ENCODE measurements at regions not wholly inside any gene's neighbourhood (a gene's known extent, or its start where the extent isn't known, plus 50 kb on each side); places are given as distances from the start of the nearest gene placed in this dataset.

DNA sequence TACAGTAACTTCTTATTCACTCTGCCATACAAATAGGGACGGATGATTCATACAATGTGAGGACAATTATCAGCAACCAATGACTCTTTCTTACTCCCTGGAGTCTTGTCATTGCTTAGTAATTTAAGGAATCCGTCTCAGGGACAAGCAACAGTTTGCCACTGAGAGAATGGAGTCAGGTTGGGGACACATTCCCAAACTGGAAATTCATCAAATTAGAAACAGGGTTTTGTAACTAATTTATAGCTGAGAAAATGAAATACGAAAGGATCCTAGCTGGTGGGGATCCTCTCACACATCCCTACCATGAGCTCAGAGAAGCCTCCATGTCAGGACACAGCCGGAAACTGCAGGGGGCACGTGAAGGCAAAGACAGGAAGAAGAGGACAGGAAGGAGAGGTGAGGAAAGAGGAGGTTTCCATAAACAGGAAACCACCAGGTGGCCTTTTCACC is 50.4 kb upstream of the KDR start:
- no peak for DNase-seq (ENCODE audit: low read depth, low spot score)

DNA sequence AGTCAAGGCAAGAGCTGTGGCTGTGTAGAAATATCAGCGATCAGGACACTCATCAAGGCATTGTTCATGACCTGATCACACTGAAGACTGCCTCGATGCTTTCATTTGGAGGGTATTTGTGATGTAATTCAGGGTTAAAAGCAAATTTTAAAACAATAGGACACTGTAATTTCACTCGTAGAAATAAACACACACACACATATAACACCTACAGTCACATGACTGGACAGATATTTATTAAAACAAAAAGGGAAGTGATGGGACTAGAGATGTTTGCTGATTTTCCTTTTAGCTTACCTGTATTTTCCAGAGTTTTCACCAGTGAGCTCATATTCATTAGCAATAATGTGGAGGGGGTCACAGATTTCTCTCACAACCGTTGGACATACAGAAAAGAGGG is 51.1 kb upstream of the KDR start:
- DNase-seq (ENCODE audit: low read depth, low spot score): no peak

DNA sequence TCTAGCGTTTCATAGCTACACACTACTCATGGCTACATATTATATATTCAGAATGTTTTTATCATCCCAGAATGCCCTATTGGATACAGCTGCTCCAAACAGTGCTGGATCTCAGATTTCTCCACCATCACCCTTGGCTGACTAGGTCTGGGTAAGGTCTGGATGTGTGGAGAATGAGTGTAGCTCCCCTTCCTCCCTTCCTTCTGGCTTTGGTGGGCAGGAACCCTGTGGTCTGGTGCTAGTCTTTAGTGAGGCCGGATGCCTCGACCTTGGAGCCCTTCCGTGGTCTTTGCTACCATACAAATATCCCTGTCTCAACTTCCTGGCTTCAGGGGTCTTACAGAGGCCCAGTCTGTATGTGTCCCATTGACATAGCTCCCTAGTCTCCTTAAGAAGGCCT is 52.1 kb upstream of the KDR start:
- DNase-seq (ENCODE audit: low read depth, low spot score): no peak

DNA sequence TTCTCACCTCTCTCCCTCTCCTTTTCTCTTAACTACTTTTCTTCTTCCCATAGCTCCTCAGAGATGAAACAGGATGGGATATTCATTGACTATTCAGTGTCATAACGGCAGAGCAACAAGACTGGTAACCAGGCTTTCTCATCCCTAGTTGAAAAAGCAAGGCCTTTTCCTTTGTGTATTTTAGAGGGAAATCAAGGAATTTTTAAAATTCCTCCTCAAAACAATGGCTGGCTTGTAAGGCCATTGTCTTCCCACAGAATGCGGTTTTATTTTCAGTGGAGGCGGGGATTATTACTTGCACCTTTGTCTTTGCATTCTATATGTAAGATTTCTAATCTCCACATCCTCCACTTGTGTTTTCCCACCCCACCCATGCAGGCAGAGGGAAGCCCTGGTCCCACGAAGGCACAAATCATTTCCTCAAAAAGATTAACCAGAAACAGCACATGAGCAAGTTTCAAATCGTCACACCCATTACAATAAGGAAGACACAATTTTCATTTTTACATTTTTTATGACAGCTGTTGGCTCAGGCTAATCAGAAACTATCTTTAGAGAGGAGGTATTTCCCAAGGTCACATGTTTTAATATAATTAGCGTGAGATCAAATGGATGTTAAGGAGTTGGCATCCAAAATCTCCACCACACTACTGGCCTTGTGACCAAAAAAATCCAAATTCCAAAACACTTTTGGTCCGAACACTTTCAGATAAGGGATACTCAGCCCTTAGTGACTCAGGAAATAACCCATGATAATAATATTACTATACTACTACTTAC is 53.0 kb upstream of the KDR start:
- no peak for DNase-seq (ENCODE audit: low read depth, low spot score)

DNA sequence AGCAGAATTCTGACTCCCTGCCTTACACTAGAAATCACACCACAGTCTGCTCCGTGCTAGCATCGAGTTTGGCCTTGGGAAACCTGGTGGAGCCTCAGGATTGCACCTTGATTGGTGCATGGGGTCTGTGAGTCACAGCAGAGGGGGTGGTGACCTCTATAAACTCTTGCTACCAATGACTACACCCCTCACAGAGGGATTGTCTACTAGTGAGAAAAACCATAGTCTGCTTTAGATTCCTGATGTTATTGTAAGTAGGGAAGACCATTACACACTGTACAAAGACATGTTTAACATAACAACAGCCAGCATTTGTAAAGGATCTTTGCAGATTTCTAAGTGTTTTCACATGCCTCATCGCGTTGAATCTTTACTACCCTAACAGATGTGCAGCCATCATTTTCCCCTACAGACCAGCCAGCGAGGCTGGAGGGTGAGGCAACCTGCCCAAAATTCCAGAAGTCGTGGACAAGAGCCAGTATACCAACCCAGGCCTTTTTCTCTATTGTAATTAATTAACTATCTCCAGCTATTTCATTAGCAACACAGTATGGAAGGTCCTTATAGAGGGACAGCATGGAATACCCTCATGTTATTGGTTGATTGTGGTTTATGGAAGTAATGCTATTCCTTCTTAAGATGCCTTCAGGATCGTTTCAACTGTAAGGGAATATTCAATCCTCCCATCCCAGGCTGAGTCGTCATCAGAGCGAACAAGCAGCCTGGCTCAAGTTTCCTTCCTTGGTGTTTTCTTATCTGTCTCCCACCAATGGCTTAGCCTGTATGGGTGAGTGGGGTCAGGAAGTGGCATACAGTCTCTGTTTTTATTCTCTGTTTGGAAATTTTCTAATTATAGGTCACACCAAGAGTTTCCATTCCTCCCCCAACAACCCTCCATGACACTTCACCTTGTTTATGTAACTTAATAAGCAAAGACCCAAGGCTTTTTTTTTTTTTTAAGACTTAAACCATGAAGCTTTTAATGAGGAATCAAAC is 55.9 kb upstream of the KDR start:
- no peak for DNase-seq (ENCODE audit: low read depth, low spot score)

DNA sequence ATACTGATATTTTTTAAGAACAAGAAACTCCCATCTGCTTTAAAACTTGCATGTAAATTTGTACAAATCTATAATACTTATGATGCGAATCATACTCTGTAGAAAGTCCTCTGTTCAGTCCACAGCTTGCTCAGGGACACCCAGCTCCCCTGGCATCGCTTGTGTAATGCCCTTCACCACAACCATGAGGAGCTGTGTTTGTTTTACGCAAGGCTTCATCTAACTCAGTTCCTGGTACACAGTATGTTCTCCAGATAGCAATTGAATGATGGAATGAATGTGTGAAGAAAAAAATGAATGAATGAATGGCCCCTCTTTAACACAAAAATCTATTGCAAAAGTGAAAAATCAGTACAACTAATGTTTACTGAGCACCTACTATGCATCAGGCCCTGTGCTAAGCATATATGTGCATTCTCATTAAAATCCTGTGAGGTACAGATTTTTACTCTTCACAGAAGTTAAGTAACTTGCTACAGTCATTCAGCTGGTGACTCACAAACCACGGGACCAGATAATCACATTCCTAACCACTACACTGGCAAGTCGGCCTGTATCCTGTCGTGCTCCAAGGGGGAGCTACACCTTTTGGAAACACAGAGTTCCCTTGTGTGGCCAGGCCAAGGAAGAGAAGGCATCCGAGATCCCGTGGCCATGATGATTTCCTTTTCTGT is 58.7 kb upstream of the KDR start:
- DNase-seq (ENCODE audit: low read depth, low spot score): peak; percentile 65

DNA sequence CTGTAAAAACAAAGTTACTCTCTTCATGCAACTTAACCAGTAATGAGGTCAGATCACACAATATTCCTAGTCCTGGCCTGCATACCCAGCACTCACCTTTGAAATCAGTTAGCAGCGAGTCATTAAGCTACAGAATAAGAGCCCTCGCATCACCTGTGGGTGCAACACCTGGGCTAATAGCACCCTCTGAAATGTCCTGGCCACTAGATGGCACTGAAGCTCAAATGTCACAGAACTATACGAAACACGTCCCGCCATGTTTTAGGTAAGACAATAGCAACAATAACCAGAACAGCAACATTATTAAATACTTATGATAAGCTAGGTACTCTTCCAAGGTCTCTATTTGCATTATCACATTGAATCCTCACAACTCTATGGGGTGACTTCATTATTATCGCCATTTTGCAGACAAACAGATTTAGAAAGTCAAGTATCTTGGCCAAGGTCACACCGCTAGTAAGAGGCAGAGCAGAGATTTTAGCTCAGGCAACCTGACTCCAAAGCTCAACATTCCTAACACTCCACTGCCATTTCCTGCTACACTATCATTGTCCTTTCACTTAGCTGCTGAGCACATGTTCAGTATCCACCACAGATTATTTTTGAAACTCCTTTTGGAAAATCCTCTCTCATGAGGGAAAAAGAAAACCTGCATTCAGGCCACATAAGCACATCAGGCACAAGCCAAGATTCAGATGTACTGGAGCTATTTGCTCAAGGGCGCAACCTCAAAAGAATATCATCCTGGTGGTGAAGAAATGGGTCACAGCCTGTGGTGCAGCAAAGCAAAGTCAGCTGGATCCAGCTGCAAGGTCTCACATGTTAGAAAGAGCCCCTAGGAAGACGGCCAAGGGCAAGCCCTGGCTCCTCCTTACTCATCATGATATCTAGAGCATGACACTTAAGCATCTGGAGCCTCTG is 59.5 kb upstream of the KDR start:
- DNase-seq (ENCODE audit: low read depth, low spot score): peak; percentile 77

DNA sequence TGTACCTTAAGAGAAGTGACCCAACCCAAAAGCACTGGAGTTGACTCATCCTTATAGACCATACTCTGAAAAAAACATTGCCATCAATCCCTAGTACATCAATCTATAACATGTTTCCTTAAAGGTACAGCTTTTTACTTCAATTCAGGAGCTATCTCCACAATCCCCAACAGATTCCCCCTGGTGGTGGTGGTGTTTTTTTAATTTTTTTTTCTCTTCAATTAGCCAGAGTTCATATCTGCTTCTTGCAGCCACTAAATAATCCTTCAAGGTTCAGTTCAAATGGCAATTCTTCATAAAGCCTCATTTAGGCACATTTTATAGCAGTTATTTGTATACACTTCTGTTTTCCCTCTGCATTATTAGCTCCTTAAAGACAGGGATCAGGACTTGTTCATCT is 60.7 kb upstream of the KDR start:
- DNase-seq (ENCODE audit: low read depth, low spot score): no peak

DNA sequence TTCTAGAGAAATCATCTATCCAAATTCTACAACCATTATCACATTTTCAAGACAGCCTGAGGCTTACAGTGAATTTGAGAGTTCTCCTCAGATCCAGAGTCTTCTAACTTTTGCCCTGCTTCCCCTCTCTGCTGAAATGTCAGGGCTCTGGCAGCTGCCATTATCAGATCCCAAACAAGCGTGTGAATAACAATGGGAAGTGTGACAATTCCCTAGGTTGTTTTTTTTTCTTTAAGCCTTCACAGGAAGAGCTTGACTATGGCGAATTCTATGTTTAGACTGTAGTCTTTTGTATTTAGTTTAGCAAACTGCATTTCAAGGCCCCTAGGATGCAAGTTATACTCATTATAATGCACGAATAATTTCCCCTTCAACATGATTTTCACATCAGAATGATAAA is 61.3 kb upstream of the KDR start:
- no peak for DNase-seq (ENCODE audit: low read depth, low spot score)

DNA sequence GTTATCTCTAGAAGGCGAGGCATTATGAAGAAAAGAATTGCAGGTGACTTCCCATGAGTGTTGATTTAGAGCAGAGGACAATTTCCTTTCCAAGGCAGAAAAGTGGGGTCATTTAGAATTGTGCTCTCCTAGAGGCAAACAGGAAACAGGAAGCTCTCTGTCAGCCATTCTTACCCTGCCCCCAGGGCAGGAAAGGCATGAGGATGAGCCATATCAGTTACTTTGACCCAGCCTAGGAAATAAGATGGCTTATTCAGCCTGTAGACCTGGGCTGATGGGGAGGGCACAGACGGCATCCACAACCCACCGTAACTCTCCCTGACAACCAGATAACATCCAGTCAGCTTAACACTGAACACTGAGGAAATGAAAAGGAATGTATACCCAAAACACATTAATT is 88.8 kb upstream of the KDR start:
- DNase-seq (ENCODE audit: low read depth, low spot score): no peak

DNA sequence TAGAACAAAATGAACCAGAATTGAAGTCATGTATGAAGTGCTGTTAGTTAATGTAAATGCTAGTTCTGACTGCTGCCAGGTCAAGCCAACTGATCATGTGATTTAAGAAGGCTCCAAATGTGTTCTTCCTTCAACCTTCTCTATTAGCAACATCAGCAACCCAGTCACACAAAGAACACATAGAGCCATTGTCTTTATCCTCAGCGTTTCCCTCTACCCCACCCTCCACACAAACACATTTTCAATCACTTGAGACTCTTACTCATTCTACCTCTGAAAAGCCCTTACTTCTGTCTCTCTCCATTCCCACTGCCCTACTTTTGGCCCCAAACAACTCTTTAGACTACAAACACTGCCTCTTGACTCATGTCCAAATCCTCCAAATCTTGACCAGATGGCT is 89.7 kb upstream of the KDR start:
- DNase-seq (ENCODE audit: low read depth, low spot score): no peak

DNA sequence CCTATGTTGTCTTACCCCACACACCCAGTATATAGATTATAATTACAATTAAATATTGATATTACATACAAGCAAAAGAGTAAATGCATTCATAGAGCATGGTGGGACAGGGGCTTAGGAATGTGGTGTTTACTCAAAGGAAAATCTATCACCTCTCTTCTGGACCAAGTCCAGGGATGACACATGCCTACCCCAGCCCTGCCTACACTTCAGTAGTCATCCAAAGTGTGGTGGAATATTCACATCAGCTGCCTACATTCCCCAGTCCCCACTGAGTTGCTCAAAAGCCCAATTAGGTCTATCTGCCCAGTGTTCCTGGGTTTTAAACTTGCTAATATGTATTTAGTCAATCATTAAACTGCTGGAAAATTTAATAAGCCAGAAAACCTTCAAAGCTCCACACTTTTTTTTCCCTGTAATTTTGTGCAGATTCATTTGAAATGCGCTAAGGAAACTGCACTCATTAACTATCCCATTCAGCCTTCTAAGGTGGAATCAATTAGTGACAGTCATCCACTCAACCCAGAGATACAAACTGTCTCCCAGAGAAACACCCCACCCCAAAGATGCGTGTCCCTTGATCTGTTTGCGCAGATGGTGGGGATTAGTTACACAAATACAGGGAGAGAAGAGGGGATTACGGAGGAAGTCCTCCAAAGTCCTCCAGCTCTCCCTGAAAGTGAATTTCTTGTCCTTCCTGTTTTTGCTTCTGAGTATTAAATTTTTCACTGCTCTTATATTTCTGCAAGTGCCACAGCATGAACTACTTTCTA is 91.7 kb upstream of the KDR start:
- no peak for DNase-seq (ENCODE audit: low read depth, low spot score)

DNA sequence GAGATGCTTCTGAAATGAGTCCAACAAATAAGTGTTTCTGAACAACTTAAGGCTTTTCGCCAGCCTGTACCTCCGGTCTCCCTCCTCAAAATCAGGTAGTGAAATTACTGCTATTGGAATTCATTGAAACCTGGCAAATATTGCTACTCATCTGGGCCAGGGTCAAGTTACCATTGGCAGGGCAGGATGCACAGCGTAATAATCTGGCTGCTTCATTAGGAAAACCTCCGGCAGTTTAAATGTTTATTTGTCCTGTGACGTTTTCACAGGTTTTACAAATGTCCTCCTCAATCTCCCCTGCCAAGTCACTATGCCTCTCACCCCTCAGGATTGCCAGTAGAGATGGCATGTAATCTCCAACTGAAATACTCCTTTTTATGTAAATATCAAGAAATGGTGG is 92.6 kb upstream of the KDR start:
- no peak for DNase-seq (ENCODE audit: low read depth, low spot score)

DNA sequence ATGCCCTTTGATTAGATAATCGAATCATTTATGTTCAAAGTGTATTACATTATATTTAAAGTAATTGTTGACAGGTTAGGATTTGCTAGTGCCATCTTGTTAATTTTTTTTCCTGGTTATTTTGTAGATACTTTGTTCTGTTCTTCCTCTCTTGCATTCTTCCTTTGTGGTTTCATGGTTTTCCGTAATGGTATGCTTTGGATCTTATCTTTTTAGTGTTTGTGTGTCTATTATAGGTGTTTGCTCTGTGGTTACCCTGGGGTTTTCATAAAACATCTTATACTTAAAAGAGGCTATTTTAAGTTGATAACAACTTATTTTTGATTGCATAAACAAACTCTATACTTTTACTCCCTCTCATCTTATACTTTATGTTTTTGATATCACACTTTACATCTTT is 108.2 kb upstream of the SRD5A3 start:
- DNase-seq (ENCODE audit: low read depth, low spot score): no peak

DNA sequence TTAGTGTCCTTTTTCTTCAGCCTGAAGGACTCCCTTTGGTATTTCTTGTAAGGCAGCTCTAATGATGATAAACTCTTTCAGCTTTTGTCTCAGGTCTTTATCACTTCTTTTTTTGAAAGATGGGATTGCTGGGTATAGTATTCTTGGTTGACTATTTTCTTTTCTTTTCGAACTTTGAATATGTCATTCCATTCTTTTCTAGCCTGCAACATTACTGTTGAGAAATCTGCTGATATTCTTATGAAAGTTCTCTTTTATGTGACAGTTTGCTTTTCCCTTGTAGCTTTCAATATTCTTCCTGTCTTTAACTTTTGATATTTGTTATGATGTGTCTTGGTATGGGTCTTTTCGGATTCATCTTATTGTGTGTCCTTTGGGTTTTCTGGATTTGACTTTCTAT is 107.6 kb upstream of the SRD5A3 start:
- no peak for DNase-seq (ENCODE audit: low read depth, low spot score)

DNA sequence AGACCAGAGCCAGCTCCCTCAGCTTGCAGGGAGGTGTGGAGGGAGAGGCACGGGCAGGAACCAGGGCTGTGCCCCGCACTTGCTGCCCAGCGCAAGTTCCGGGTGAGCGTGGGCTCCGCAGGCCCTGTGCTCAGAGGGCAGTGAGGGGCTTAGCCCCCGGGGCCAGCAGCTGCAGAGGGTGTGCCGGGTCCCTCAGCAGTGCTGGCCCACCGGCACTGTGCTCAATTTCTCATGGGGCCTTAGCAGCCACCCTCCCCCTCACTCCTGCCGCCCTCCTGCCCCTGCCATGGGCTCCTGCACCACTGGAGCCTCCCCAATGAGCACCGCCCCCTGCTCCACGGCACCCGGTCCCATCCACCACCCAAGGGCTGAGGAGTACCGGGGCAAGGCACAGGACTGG is 104.6 kb upstream of the SRD5A3 start:
- no peak for DNase-seq (ENCODE audit: low read depth, low spot score)

DNA sequence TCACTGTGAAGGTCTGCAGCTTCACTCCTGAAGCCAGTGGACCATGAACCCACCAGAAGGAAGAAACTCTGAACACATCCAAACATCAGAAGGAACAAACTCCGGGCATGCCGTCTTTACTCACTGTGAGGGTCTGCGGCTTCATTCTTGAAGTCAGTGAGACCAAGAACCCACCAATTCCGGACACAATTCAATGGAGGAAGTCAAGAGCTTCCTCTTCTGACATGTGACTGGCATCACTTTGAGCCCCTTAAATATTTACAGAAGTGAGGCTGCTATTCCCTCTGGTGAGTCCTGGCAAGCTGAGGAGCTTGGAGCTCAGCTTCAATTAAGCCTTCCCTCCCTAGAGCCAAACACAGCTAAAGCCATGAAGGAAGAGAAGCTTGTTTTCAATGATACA is 103.5 kb upstream of the SRD5A3 start:
- DNase-seq (ENCODE audit: low read depth, low spot score): no peak

DNA sequence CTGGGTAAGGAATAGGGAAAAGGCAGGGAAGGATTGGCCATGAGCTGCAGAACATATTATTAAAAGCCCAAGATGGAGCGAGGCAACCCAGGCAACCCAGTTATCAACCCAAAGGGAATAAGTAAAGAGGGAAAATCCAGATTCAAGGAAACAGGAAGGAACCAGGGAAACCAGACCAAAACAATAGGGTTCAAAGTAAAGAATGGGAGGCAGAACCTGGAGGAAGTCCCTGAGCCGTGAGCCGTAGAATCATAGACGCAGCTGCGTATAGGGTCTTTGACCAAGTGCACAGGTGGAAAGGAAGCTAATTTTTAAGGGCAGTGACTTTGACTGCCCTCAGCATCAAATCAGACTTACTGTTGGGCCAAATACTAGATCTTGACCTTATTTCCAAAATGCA is 98.5 kb upstream of the SRD5A3 start:
- DNase-seq (ENCODE audit: low read depth, low spot score): no peak

DNA sequence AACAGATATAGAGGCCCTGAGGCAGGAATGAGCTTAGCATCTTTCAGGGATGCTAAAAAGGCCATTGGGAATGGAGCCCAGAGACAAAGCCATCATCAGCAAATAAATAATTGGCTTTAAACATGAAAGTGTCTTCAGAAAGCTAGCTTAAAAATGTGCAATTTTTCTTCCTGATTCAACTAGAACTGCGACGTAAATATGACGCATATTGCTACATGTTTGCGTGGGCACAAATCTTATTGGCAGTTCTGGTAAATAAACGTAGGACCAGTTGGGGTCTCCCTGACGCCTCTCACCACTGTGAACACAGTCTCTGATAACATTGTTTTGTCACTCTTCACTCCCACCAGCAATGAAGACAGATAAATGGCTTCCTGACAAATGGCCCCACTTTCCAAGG is 97.3 kb upstream of the SRD5A3 start:
- DNase-seq (ENCODE audit: low read depth, low spot score): no peak

DNA sequence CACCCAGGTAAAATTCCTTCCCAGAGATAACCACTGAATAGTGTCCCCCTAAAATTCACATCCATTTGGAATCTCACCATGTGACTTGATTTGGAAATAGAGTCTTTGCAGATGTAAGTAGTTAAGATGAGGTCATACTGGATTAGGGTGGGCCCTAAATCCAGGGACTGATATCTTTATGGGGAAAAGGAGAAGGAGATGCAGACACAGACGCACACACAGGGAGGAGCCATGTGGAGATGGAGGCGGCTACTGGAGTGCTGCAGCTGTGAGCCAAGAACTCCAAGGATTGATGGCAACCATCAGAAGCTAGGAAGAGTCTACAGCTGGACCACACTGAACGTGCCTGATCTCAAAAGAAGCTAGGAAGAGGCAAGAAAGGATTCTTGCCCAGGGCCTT is 96.6 kb upstream of the SRD5A3 start:
- no peak for DNase-seq (ENCODE audit: low read depth, low spot score)

Data from smooth muscle cell of the brain vasculature (primary cell).